GM12878 (cell line): ENCODE measurements at regions not wholly inside any gene's neighbourhood (a gene's known extent, or its start where the extent isn't known, plus 50 kb on each side); places are given as distances from the start of the nearest gene placed in this dataset.

Source experiments
- CHD4 ChIP-seq: fragments of 200-600 bp; sonication (generic); IDR thresholded peaks from 2 replicates; pipeline ENCODE4 v1.6.1; 2016; ENCODE audit warnings: mild to moderate bottlenecking
- RAD21 ChIP-seq: IDR thresholded peaks from 2 replicates; pipeline ENCODE4 v1.6.1; 2011; ENCODE audit warnings: mild to moderate bottlenecking, low read depth, low read length, moderate library complexity; ENCODE audit not compliant: insufficient read depth
- TF ChIP-seq, protein P1 (sequence below): IDR thresholded peaks from 2 replicates; pipeline ENCODE4 v1.6.1; 2011; ENCODE audit warnings: low read depth, low read length, improper control_type of control experiment, borderline replicate concordance

DNA sequence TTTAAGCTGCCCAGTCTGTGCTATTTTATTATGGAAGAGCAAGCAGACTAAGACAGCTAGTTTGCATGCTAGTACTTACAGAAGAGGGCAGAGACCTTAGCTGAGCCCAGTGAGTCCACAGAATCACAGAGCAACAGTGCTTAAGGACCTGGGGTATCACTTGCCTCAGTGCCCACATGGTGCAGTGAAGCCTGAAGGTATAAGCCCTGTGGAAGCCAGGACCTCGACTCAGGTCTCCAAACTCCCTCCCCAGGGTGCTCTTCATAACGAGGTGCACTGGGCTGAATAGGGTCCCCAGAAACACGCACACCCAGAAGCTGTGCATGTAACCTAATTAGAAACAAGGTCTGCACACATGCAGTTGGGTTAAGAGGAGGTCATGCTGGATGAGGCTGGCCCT, 718.1 kb downstream of the GALR1 start:
- TF ChIP-seq RAD21, result no peak
- TF ChIP-seq, protein P1, sequence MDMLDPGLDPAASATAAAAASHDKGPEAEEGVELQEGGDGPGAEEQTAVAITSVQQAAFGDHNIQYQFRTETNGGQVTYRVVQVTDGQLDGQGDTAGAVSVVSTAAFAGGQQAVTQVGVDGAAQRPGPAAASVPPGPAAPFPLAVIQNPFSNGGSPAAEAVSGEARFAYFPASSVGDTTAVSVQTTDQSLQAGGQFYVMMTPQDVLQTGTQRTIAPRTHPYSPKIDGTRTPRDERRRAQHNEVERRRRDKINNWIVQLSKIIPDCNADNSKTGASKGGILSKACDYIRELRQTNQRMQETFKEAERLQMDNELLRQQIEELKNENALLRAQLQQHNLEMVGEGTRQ, result no peak
- TF ChIP-seq CHD4, result no peak
